ENCODE measurements at regions not wholly inside any gene's neighbourhood (a gene's known extent, or its start where the extent isn't known, plus 50 kb on each side); places are given as distances from the start of the nearest gene placed in this dataset.

DNA sequence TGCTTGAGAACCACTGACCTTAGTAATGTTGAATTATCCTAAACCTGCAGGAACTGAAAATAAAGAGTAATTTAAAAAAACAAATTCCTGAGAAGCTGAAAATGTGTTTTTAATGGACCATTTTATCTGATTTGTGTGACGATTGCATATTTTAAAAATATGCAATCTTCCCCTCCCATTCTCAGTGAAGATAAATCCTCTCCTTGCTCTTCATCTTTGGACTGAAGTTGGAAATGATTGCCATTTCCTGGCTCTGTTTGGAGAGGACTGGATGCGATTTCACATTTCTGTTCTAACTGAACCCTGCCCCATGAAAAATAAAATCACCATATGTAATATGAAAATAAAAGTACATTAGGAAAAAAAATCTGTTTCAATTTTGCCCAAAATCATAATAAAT lies 216.3 kb downstream of the SLC6A15 start:
- 83% methylated on average over 2 of the region's 2 CpGs; no CpG with 5 or more reads in 1 of the 2 experiments for WGBS, 2 experiments (ENCODE audit: extremely low coverage in 1 of 2, insufficient coverage in 1 of 2, insufficient read length in 1 of 2, insufficient replicate concordance in 2 of 2, low coverage in 1 of 2, low lambda C conversion rate in 2 of 2, missing lambda C conversion rate in 1 of 2)
- DNase-seq (ENCODE audit: low read depth in 1 of 2, low spot score in 2 of 2) = no peak
- Histone ChIP-seq H3K14ac (ENCODE audit: insufficient read length) (no peak overlapping the region), H4K5ac (ENCODE audit: insufficient read length, low read depth, low read length) (no peak overlapping the region), H3K36me3 (ENCODE audit: control insufficient read depth in 2 of 4, insufficient read depth in 4 of 4, low read length in 3 of 4) (no peaks in the 10 kb centered on the region), H2BK12ac (ENCODE audit: low read depth, low read length) (no peak overlapping the region), H3K9me3 (ENCODE audit: insufficient read depth in 2 of 2, low read depth in 1 of 2, low read length in 1 of 2) (no peaks in the 10 kb centered on the region), H2BK5ac (ENCODE audit: low read depth, low read length) (no peak overlapping the region), H3K23ac (ENCODE audit: insufficient read length) (no peak overlapping the region), H3K4me1 (replicated peaks in 1 of 4; ENCODE audit: control insufficient read depth in 3 of 4, insufficient read depth in 4 of 4, low read length in 3 of 4) (peaks cover 0 to 10% (median 0%) of the 10 kb centered on the region in 4 experiments; a peak in 2 of 7 replicates), H3K4me3 (ENCODE audit: extremely low read depth in 1 of 4, insufficient read depth in 2 of 4, low read depth in 3 of 4, low read length in 4 of 4) (no peak overlapping the region), H3K4ac (replicated peaks; ENCODE audit: insufficient read length, low read depth, low read length) (no peak overlapping the region), H3K56ac (replicated peaks; ENCODE audit: insufficient read length, low read depth, low read length) (no peak overlapping the region), H4K20me1 (replicated peaks in 1 of 2; ENCODE audit: control insufficient read depth in 1 of 2, insufficient read depth in 2 of 2, low read length in 2 of 2) (no peaks in the 10 kb centered on the region), H3K79me2 (ENCODE audit: control insufficient read depth in 1 of 2, insufficient read depth in 2 of 2, low read length in 2 of 2) (no peaks in the 10 kb centered on the region), H2AK5ac (ENCODE audit: low read depth, low read length) (no peak overlapping the region), H2BK120ac (replicated peaks; ENCODE audit: low read depth, low read length) (no peak overlapping the region), H3K9ac (replicated peaks in 1 of 4; ENCODE audit: extremely low read depth in 1 of 4, low read depth in 3 of 4, low read length in 3 of 4) (no peak overlapping the region), H4K8ac (ENCODE audit: extremely low read depth, insufficient read depth, low read length) (no peak overlapping the region), H3K23me2 (ENCODE audit: low read depth, low read length) (no peaks in the 10 kb centered on the region), H3K79me1 (ENCODE audit: low read depth, low read length) (no peaks in the 10 kb centered on the region), H2AFZ (ENCODE audit: low read length) (no peak overlapping the region), H3K18ac (ENCODE audit: extremely low read depth, low read length) (no peak overlapping the region), H3K27ac (ENCODE audit: low read depth, low read length) (no peak overlapping the region), H2BK20ac (ENCODE audit: low read length) (no peak overlapping the region), H3K4me2 (ENCODE audit: insufficient read depth in 1 of 2, low read depth in 2 of 2, low read length in 2 of 2) (0 out of 4 replicates have a peak overlapping the region, but pooled peaks of 1 of the 2 experiments have one; percentile 8), H3K27me3 (replicated peaks in 1 of 4; ENCODE audit: control insufficient read depth in 3 of 4, extremely low read depth in 1 of 4, insufficient read depth in 3 of 4, low read length in 3 of 4) (no peaks in the 10 kb centered on the region), H4K91ac (replicated peaks; ENCODE audit: insufficient read length, low read length) (no peak overlapping the region), H2BK15ac (ENCODE audit: low read length) (no peak overlapping the region)
- ChIA-PET CTCF (ENCODE audit: partially characterized antibody) (no interaction called here), POLR2A (ENCODE audit: partially characterized antibody) (no interaction called here)
- FAIRE-seq = no peak
- no peak for TF ChIP-seq CHD7 (IDR thresholded peaks at IDR 0.05; ENCODE audit: insufficient replicate concordance, low read length)

Data from H1 (cell line).